Ovary (tissue), 7 donors: ENCODE measurements at regions not wholly inside any gene's neighbourhood (a gene's known extent, or its start where the extent isn't known, plus 50 kb on each side); places are given as distances from the start of the nearest gene placed in this dataset.

Source experiments
- DNase-seq, 5 donors: peaks; one replicate each; pipeline ENCODE4 v3.0.0-alpha.2; 2019 to 2020
- H3K27ac ChIP-seq, 2 donors: fragments of 200-600 bp; one replicate each; pipeline versions ENCODE4 v1.5.1 to v1.8.0; 2019 to 2022
- H3K27me3 ChIP-seq: fragments of 200-600 bp; one replicate; pipeline ENCODE4 v1.8.0; 2022
- H3K36me3 ChIP-seq: fragments of 200-600 bp; sonication (generic); one replicate; pipeline ENCODE4 v1.5.1; 2019
- H3K4me1 ChIP-seq: one replicate; pipeline ENCODE4 v1.8.1; 2013; ENCODE audit warnings: mild to moderate bottlenecking, moderate library complexity; ENCODE audit not compliant: insufficient read depth
- H3K4me3 ChIP-seq: fragments of 200-600 bp; sonication (generic); one replicate; pipeline ENCODE4 v1.5.1; 2017
- H3K9me3 ChIP-seq, 2 donors: fragments of 200-600 bp in 1 of 2; sonication (generic) in 1 of 2; one replicate each; pipeline versions ENCODE4 v1.5.1 to v1.8.1; 2013 to 2019; ENCODE audit warnings: mild to moderate bottlenecking in 1 of 2, moderate library complexity in 1 of 2
- EP300 ChIP-seq: sonication (generic); formaldehyde crosslinking; IDR thresholded peaks from one replicate; pipeline ENCODE4 v1.6.1; 2017; ENCODE audit warnings: antibody characterized with exemption
- POLR2A ChIP-seq: fragments of 450-650 bp; IDR thresholded peaks from one replicate; pipeline ENCODE4 v1.6.1; 2017; ENCODE audit warnings: antibody characterized with exemption, mild to moderate bottlenecking, moderate library complexity
- WGBS, 3 donors: extraction: QIAGEN DNeasy Blood & Tissue Kit in 1 of 3; methylation state at CpG; one replicate each; pipeline versions ENCODE4 v1.1.5 to v1.1.7; 2013 to 2017; 5-methylcytosine and 5-hydroxymethylcytosine counted together
- intact Hi-C, 4 donors: fragments of 100-400 bp; cut with DNase I; formaldehyde crosslinking; loops; one replicate each; pipeline versions ENCODE4 v1.11.0 to v1.15.1; 2022 to 2023
- TF ChIP-seq, protein P1 (sequence below), 3 donors: fragments of 450-650 bp in 2 of 3; fragments of 200-600 bp in 1 of 3; IDR thresholded peaks; one replicate each; pipeline versions ENCODE4 v1.5.1 to v1.8.0; 2016 to 2022; ENCODE audit warnings: antibody characterized with exemption in 3 of 3, mild to moderate bottlenecking in 1 of 3
- donor health status: DM: no; HTN: no; CAD: no; lungs with moderate emphysema.
- donor health status: DM: no; HTN: no; CAD: no.
- donor health status: Bipolar disorder and iron deficiency.
- donor health status: DM: no; HTN: no; CAD: no.
- donor health status: DM: yes; HTN: yes; CAD: no.

DNA sequence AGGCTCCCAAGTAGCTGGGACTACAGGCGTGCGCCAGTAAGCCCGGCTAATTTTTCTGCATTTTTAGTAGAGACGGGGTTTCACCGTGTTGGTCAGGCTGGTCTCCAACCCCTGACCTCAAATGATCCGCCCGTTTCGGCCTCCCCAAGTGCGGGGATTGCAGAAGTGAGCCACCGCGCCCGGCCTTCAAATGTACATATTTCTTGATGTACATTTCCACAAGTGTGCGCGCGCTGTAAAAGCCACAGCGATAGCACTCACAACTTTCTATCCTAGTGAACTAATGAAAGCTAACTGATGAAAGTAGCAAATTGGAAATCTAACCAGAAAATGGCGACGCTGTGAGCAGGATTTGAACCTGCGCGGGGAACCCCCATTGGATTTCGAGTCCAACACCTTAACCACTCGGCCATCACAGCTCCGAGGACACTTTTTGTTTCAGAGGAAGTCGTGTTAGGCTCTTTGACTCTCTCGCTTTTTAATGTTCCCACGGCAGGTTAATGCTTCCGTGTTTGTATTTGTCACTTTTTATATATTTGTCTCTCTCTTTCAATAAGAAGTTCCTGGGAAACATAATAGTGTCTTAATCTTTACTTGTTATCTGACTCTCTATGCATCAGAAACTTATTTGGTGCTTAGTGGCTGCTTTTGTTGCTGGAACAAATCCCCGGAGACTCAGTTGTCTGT lies 199.4 kb upstream of the ZNF184 start:
- intact Hi-C loops: loop anchor here in 1 of 4 donors (10.0 kb wide), 1 partner anchor 487 kb away; no protein-coding TSS in a partner anchor
- no peak overlapping the region for H3K27ac ChIP-seq
- no peaks in the 10 kb centered on the region for H3K27me3 ChIP-seq
- no peaks in the 10 kb centered on the region for H3K36me3 ChIP-seq
- WGBS, 3 donors: 3% methylated on average over 28 of the region's 28 CpGs
- no peaks in the 10 kb centered on the region for H3K9me3 ChIP-seq
- H3K4me1 ChIP-seq: peaks cover 3% of the 10 kb centered on the region
- TF ChIP-seq POLR2A: no peak
- TF ChIP-seq, protein P1, sequence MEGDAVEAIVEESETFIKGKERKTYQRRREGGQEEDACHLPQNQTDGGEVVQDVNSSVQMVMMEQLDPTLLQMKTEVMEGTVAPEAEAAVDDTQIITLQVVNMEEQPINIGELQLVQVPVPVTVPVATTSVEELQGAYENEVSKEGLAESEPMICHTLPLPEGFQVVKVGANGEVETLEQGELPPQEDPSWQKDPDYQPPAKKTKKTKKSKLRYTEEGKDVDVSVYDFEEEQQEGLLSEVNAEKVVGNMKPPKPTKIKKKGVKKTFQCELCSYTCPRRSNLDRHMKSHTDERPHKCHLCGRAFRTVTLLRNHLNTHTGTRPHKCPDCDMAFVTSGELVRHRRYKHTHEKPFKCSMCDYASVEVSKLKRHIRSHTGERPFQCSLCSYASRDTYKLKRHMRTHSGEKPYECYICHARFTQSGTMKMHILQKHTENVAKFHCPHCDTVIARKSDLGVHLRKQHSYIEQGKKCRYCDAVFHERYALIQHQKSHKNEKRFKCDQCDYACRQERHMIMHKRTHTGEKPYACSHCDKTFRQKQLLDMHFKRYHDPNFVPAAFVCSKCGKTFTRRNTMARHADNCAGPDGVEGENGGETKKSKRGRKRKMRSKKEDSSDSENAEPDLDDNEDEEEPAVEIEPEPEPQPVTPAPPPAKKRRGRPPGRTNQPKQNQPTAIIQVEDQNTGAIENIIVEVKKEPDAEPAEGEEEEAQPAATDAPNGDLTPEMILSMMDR (IDR thresholded peaks at IDR 0.05): no peak
- TF ChIP-seq EP300: no peak
- peak in 4 of 5 donors; percentile 47 to 70 (median 60) for DNase-seq
- peak overlapping the region; percentile 11 for H3K4me3 ChIP-seq

DNA sequence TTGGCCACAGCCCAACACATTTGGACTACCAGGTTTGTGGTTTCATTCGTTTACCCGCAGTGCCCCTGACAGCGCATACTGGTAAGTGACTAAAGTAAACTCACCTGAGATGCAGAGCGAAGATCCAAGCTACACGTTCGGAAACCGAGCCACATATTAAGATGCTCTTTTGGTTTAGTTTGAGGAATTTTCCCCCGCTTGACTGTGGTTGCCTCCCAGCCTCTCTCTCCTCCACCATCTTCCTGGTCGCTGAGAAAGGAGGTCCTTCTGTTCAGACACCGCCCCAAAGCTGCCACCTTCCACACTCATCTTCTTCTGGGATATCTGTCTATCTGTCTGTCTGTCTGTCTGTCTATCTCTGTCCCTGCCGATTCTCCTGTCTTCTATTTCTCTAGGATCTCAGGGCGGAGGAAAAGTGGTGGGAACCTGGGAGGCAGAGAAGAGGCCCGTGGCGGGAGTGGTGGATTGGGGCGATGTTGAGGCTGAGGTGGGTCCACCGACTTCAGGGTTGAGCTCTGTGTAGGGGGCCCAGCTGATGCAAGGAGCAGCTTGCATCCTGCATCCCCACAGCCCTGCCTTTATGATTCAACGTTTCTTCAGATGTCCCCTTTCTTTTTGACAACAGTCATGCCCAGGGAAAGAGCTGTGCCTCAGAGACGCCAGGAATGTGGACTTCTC lies 196.9 kb upstream of the ZNF184 start:
- 8 to 12% (median 11%) methylated on average over 18 of the region's 18 CpGs for WGBS, 3 donors
- H3K4me3 ChIP-seq: peak overlapping the region; percentile 34
- no peaks in the 10 kb centered on the region for H3K9me3 ChIP-seq
- TF ChIP-seq EP300 (no peak), POLR2A (no peak)
- peak in 2 of 5 donors; percentile 29 to 38 for DNase-seq
- intact Hi-C loops: loop anchor here in 1 of 4 donors (10.0 kb wide), 1 partner anchor 485 kb away; no protein-coding TSS in a partner anchor
- peaks cover 3% of the 10 kb centered on the region for H3K4me1 ChIP-seq
- H3K27ac ChIP-seq: peak overlapping the region in 1 of 2 donors; percentile 68
- H3K36me3 ChIP-seq: no peaks in the 10 kb centered on the region
- no peaks in the 10 kb centered on the region for H3K27me3 ChIP-seq

DNA sequence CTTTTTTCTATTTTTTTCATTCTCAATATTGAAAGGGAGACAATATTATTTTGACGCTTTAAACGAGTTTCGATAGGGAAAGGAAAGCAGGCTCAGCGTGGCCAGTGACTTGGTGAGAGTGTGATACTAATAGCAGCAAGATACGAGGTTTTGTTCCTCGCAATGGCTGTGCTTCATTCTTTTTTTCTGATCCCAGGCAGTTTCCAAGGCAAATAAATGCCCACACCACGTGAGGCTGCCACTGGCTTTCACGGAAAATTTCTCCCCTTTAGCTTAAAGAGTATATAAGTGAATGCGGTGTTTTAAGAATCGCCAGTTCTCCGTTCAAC lies 196.4 kb upstream of the ZNF184 start:
- intact Hi-C loops: no loop called here
- H3K4me1 ChIP-seq: peaks cover 3% of the 10 kb centered on the region
- no peaks in the 10 kb centered on the region for H3K36me3 ChIP-seq
- WGBS, 3 donors: 2 to 7% (median 5%) methylated on average over 11 of the region's 11 CpGs
- no peaks in the 10 kb centered on the region for H3K27me3 ChIP-seq
- H3K9me3 ChIP-seq: no peaks in the 10 kb centered on the region
- peak overlapping the region; percentile 34 for H3K4me3 ChIP-seq
- peak overlapping the region in 1 of 2 donors; percentile 68 for H3K27ac ChIP-seq
- DNase-seq: peak in 1 of 5 donors; percentile 23
- no peak for TF ChIP-seq POLR2A
- TF ChIP-seq, protein P1 (IDR thresholded peaks at IDR 0.05): no peak
- TF ChIP-seq EP300: no peak

DNA sequence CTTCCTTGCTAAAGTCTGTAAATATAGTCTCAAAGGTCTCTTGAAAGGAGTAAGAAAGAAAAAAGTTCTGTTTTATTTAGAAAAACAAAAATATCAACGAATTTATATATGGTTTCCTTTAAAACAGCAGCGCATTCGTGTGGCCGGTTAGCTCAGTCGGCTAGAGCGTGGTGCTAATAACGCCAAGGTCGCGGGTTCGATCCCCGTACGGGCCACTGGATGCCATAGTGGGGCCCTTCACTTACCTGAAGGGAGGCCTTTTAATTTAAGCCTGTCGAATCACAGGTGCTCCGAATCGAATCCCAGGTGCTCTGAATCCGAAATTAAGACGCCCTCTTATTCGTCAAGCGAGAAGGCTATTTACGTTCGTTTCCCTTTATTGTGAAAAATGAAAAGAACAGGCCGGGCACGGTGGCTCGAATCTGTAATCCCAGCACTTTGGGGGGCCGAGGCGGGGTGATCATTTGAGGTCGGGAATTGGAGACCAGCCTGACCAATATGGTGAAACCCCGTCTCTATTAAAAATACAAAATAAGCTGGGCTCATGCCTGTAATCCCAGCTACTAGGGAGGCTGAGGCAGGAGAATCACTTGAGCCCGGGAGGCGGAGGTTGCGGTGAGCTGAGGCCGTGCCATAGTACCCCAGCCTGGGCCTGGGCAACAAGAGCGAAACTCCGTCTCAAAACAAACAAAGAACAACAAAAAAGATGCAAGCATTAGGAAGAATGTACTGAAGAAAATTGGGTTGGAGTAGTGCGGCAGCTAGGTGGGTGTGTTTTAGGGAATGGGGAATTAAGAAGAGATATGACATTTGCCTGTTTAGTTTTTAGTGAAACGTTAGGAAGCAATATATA lies 195.8 kb upstream of the ZNF184 start:
- peak; percentile 55 to 80 (median 78) for DNase-seq
- 1 to 4% (median 2%) methylated on average over 36 of the region's 36 CpGs for WGBS, 3 donors
- H3K36me3 ChIP-seq: no peaks in the 10 kb centered on the region
- H3K27me3 ChIP-seq: no peaks in the 10 kb centered on the region
- H3K9me3 ChIP-seq: no peaks in the 10 kb centered on the region
- peak; percentile 20 for TF ChIP-seq POLR2A
- TF ChIP-seq, protein P1 (IDR thresholded peaks at IDR 0.05): no peak
- H3K4me3 ChIP-seq: peak overlapping the region; percentile 34
- H3K4me1 ChIP-seq: peaks cover 3% of the 10 kb centered on the region
- intact Hi-C loops: no loop called here
- H3K27ac ChIP-seq: peak overlapping the region; percentile 47 to 68
